ENCODE measurements at regions not wholly inside any gene's neighbourhood (a gene's known extent, or its start where the extent isn't known, plus 50 kb on each side); places are given as distances from the start of the nearest gene placed in this dataset.

- Histone ChIP-seq H3K27me3 (ENCODE audit: insufficient read depth, poor library complexity, severe bottlenecking) (peaks cover 2% of the 10 kb centered on the region), H3K4me3 (replicated peaks; ENCODE audit: insufficient read depth, low read length) (no peak overlapping the region), H3K27ac (replicated peaks) (no peak overlapping the region)
- TF ChIP-seq SPI1 (IDR thresholded peaks at IDR 0.05; ENCODE audit: borderline replicate concordance, low read depth) (no peak), GABPA (IDR thresholded peaks at IDR 0.05; ENCODE audit: low read depth) (no peak), POLR2AphosphoS5 (IDR thresholded peaks at IDR 0.05; ENCODE audit: low read depth) (no peak)
- TF ChIP-seq, protein P1, sequence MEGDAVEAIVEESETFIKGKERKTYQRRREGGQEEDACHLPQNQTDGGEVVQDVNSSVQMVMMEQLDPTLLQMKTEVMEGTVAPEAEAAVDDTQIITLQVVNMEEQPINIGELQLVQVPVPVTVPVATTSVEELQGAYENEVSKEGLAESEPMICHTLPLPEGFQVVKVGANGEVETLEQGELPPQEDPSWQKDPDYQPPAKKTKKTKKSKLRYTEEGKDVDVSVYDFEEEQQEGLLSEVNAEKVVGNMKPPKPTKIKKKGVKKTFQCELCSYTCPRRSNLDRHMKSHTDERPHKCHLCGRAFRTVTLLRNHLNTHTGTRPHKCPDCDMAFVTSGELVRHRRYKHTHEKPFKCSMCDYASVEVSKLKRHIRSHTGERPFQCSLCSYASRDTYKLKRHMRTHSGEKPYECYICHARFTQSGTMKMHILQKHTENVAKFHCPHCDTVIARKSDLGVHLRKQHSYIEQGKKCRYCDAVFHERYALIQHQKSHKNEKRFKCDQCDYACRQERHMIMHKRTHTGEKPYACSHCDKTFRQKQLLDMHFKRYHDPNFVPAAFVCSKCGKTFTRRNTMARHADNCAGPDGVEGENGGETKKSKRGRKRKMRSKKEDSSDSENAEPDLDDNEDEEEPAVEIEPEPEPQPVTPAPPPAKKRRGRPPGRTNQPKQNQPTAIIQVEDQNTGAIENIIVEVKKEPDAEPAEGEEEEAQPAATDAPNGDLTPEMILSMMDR (IDR thresholded peaks at IDR 0.05; ENCODE audit: insufficient read depth, low read length), result no peak
- TF ChIP-seq, protein P2, sequence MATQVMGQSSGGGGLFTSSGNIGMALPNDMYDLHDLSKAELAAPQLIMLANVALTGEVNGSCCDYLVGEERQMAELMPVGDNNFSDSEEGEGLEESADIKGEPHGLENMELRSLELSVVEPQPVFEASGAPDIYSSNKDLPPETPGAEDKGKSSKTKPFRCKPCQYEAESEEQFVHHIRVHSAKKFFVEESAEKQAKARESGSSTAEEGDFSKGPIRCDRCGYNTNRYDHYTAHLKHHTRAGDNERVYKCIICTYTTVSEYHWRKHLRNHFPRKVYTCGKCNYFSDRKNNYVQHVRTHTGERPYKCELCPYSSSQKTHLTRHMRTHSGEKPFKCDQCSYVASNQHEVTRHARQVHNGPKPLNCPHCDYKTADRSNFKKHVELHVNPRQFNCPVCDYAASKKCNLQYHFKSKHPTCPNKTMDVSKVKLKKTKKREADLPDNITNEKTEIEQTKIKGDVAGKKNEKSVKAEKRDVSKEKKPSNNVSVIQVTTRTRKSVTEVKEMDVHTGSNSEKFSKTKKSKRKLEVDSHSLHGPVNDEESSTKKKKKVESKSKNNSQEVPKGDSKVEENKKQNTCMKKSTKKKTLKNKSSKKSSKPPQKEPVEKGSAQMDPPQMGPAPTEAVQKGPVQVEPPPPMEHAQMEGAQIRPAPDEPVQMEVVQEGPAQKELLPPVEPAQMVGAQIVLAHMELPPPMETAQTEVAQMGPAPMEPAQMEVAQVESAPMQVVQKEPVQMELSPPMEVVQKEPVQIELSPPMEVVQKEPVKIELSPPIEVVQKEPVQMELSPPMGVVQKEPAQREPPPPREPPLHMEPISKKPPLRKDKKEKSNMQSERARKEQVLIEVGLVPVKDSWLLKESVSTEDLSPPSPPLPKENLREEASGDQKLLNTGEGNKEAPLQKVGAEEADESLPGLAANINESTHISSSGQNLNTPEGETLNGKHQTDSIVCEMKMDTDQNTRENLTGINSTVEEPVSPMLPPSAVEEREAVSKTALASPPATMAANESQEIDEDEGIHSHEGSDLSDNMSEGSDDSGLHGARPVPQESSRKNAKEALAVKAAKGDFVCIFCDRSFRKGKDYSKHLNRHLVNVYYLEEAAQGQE (IDR thresholded peaks at IDR 0.05; ENCODE audit: insufficient replicate concordance, low read depth), result no peak
- DNase-seq (ENCODE audit: low read depth in 1 of 2, low spot score in 1 of 2), result no peak
Measured at GRCh38 chr9:99326917-99327189, 104.8 kb downstream of the SEC61B start.

GRCh38 chr9:99327667-99328066 is 105.6 kb downstream of the SEC61B start:
- Histone ChIP-seq H3K4me3 (replicated peaks; ENCODE audit: insufficient read depth, low read length) (no peak overlapping the region), H3K27ac (replicated peaks) (no peak overlapping the region), H3K27me3 (ENCODE audit: insufficient read depth, poor library complexity, severe bottlenecking) (peaks cover 2% of the 10 kb centered on the region)
- TF ChIP-seq, protein P2 (IDR thresholded peaks at IDR 0.05; ENCODE audit: insufficient replicate concordance, low read depth), result no peak
- DNase-seq (ENCODE audit: low read depth in 1 of 2, low spot score in 1 of 2), result no peak

- Histone ChIP-seq H3K27ac (replicated peaks) (no peak overlapping the region), H3K4me3 (replicated peaks; ENCODE audit: insufficient read depth, low read length) (no peak overlapping the region), H3K27me3 (ENCODE audit: insufficient read depth, poor library complexity, severe bottlenecking) (peaks cover 8% of the 10 kb centered on the region)
- DNase-seq (ENCODE audit: low read depth in 1 of 2, low spot score in 1 of 2), result no peak
- TF ChIP-seq POLR2AphosphoS5 (IDR thresholded peaks at IDR 0.05; ENCODE audit: low read depth) (no peak), SPI1 (IDR thresholded peaks at IDR 0.05; ENCODE audit: borderline replicate concordance, low read depth) (no peak), GABPA (IDR thresholded peaks at IDR 0.05; ENCODE audit: low read depth) (no peak)
- TF ChIP-seq, protein P1 (IDR thresholded peaks at IDR 0.05; ENCODE audit: insufficient read depth, low read length), result no peak
- TF ChIP-seq, protein P2 (IDR thresholded peaks at IDR 0.05; ENCODE audit: insufficient replicate concordance, low read depth), result no peak
Measured at GRCh38 chr9:99335280-99335679, 113.2 kb downstream of the SEC61B start.

GRCh38 chr9:99336005-99336404 is 113.9 kb downstream of the SEC61B start:
- DNase-seq (ENCODE audit: low read depth in 1 of 2, low spot score in 1 of 2), result no peak
- TF ChIP-seq, protein P1 (IDR thresholded peaks at IDR 0.05; ENCODE audit: insufficient read depth, low read length), result no peak
- TF ChIP-seq POLR2AphosphoS5 (IDR thresholded peaks at IDR 0.05; ENCODE audit: low read depth), result no peak
- no peak for TF ChIP-seq SPI1 (IDR thresholded peaks at IDR 0.05; ENCODE audit: borderline replicate concordance, low read depth)
- TF ChIP-seq, protein P2 (IDR thresholded peaks at IDR 0.05; ENCODE audit: insufficient replicate concordance, low read depth), result no peak
- TF ChIP-seq GABPA (IDR thresholded peaks at IDR 0.05; ENCODE audit: low read depth), result no peak
- Histone ChIP-seq H3K27me3 (ENCODE audit: insufficient read depth, poor library complexity, severe bottlenecking) (peaks cover 8% of the 10 kb centered on the region), H3K27ac (replicated peaks) (no peak overlapping the region), H3K4me3 (replicated peaks; ENCODE audit: insufficient read depth, low read length) (no peak overlapping the region)

Measured in HL-60 (cell line).